ENCODE measurements at regions not wholly inside any gene's neighbourhood (a gene's known extent, or its start where the extent isn't known, plus 50 kb on each side); places are given as distances from the start of the nearest gene placed in this dataset.
"Not testable (repeated sequence)": the region's sequence is repeated elsewhere in the genome, so short reads cannot be mapped to it uniquely, and the experiment has no call there.

GRCh38 chr19:28134311-28134710 is 1078.6 kb downstream of the UQCRFS1 start:
- no peak for DNase-seq (ENCODE audit: low read depth)

DNA sequence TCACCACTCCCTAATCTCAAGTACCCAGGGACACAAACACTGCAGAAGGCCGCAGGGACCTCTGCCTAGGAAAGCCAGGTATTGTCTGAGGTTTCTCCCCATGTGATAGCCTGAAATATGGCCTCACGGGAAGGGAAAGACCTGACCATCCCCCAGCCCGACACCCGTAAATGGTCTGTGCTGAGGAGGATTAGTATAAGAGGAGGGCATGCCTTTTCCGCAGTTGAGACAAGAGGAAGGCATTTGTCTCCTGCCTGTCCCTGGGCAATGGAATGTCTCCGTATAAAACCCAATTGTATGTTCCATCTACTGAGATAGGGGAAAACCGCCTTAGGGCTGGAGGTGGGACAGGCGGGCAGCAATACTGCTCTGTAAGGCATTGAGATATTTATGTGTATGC is 1082.1 kb downstream of the UQCRFS1 start:
- DNase-seq (ENCODE audit: low read depth) = not testable (repeated sequence)

DNA sequence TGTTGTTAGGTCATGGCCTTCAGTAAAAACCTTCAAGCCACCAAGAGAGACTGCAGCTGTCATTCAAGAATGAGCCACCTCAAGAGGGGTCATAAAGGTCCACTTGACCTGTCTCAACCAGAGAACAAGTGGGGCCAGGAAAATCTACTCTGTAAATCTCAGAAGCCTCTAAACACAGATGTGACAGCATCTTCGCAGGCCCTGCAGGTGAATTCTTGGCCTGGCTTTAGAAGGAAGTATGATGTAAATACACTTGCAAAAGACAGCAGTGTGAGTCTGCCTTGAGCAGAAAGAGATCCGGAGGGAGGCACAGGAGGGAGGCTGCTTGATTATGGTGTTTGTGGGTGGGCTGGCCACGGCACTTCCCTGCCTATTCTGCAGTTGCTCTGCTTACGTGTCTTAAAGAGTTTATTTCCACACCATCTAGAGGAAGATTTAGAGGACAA is 1082.9 kb downstream of the UQCRFS1 start:
- DNase-seq (ENCODE audit: low read depth) = no peak

DNA sequence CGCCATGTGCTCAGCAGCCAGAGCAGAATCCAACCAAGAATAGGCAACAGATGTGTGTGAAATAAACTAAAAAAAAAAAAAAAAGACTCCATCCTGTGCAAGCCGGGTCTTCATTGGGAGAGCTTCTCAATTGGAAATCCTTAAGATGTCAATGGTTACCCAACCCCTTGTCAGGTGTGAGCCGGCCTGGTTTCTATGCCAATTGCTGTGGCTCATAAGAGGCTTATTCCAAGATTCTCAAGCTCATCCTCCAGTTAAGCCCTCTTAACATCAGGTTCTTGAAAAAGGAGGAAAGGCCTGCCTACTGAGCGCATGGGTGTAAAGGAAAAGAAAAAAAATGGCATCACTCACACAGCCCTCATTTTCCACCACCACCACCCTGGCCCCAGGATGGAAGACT is 1084.6 kb downstream of the UQCRFS1 start:
- DNase-seq (ENCODE audit: low read depth) = no peak

- DNase-seq (ENCODE audit: low read depth) = no peak
These were observed 1086.6 kb downstream of the UQCRFS1 start for GRCh38 chr19:28126135-28126898.

DNA sequence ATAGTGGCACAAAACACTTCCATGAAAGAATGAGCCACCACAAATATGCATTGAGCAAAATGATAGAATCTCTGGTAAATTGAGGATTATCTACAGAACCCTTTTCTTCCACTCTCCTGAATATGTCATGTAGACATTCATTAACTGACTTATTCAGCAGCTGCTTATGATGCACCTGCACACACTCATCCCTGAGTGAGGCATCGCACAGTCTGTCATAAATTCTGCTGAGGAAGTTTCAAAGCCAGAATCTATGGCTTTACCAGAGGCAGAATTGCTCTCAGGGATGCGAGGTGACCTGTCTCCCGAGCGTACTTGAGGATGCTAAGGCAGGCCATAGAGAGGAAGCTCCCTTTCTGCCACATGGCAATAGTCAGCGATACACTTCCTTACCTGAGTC is 1090.2 kb downstream of the UQCRFS1 start:
- no peak for DNase-seq (ENCODE audit: low read depth)

- no peak for DNase-seq (ENCODE audit: low read depth)
These were observed 1094.7 kb downstream of the UQCRFS1 start for GRCh38 chr19:28118235-28118634.

DNA sequence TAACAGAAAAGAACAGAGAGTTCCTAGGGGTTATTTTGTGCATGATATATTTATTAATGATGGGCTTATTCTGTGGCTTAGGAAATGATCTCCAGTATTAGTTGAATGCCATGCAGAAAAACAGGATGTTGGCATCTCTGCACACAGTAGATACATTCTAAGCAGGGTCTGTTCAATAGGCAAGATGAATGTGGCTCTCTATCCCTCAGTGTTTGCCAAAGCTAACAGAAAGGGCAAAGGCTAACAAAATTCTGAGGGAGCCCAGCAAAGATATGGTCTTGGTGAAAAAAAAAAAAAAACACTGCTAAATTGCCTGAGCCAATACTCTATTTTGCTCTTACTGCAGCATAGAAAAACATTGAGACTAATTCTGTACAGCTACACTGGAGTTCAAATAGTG is 1095.8 kb downstream of the UQCRFS1 start:
- no peak for DNase-seq (ENCODE audit: low read depth)

DNA sequence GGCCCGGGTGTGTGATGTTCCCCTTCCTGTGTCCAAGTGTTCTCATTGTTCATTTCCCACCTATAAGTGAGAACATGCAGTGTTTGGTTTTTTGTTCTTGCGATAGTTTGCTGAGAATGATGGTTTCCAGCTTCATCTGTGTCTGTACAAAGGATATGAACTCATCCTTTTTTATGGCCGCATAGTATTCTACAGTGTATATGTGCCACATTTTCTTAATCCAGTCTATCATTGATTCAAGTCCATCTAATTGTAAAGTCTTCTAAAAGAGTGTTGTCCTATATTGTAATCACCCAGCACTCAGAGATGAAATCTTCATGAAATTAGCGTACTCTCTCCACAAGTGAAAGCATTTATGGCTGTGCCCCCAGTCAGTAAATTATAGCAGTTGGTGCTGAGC is 1096.6 kb downstream of the UQCRFS1 start:
- not testable (repeated sequence) for DNase-seq (ENCODE audit: low read depth)

DNA sequence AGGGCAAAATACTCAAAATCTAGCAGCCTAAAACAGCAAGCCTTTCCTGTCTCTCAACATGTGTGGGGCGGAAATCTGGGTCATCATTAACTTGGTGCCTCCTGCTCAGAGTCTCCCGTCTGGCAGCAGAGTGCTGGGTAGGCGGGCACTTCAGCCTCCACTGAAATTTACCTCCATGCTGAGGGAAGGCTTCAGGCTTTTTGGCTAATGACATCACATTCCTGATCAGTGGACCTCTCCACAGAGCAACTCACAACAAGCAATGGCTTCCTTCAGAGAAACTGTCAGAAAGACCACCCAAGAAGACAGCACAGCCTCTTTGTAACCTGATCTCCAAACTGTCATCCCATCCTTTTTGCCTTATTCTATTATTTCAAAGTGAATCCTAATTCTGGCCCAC is 1109.0 kb downstream of the UQCRFS1 start:
- DNase-seq (ENCODE audit: low read depth) = no peak

- not testable (repeated sequence) for DNase-seq (ENCODE audit: low read depth)
These were observed 1128.2 kb downstream of the UQCRFS1 start for GRCh38 chr19:28084659-28085157.

DNA sequence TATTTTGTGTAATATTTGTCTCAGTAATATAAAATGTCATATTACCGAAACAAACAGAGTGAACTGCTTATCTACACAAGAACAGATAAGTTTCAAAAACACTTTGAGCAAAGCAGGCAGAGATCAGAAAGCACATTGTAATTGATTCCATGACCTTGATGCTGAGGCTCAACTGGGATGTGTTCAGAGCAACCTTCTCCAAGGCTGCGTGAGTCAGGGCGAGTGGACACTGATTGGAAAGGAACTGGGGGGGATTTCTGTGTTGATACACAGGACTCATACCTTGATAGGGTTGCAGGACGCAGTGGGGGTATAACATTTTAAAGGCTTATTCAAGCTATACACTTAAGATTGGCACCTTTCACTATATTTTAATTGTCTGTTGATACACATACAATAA is 1136.3 kb downstream of the UQCRFS1 start:
- DNase-seq (ENCODE audit: low read depth) = no peak

DNA sequence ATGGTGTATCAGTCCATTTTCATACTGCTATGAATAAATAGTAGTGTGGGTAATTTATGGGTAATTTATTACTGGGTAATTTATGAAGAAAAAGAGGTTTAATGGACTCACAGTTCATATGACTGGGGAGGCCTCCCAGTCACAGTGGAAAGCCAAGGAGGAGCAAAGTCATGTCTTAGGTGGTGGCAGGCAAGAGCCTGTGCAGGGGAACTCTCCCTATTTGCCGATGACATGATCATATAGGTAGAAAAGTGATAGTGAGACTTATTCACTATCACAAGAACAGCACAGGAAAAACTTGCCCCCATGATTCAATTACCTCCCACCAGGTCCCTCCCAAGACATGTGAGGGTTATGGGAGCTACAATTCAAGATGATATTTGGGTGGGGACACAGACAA is 1137.7 kb downstream of the UQCRFS1 start:
- no peak for DNase-seq (ENCODE audit: low read depth)

DNA sequence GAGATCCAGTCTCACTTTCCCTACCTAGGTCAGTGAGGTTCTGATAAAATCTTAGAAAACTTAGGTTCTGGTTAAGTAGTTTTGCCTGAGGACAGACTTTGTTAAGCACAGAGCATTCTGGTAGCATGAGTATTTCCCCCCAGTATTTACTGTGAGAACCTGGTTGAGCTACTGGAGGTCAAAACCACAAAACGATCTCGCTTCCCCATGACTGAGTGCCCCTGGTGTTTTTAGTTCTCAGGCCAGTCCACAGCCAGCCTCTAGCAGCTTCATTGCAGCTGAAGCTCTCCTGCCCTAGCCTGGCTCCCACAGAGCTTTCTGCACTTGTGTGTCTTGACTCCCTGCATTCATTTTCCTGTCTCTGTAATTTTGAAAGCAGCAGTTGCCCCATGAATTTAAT is 1138.2 kb downstream of the UQCRFS1 start:
- DNase-seq (ENCODE audit: low read depth) = no peak

DNA sequence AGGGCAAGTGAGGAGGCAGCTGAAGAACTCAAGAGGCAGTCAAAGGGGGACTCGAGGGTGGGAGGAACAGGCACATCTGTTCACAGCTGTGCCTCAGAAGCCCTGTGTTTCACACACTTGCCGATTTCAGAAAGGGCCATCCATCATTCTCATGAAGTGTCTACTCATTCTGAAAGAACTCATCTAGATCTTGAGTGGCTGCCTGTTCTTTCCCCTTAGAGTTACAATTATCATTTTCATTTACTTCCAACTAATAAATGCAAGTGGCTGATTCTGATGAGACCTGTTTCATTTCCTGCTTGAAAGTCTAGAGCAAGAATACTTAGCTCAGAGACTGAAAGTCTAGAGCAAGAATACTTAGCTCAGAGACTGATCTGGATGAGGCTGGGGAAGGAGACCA is 1145.1 kb downstream of the UQCRFS1 start:
- DNase-seq (ENCODE audit: low read depth) = no peak

GRCh38 chr19:28066988-28067387 is 1146.0 kb downstream of the UQCRFS1 start:
- no peak for DNase-seq (ENCODE audit: low read depth)

- DNase-seq (ENCODE audit: low read depth) = no peak
These were observed 1146.8 kb downstream of the UQCRFS1 start for GRCh38 chr19:28066161-28066560.

GRCh38 chr19:28065026-28065425 is 1147.9 kb downstream of the UQCRFS1 start:
- no peak for DNase-seq (ENCODE audit: low read depth)

- no peak for DNase-seq (ENCODE audit: low read depth)
These were observed 1149.2 kb downstream of the UQCRFS1 start for GRCh38 chr19:28063702-28064101.

- no peak for DNase-seq (ENCODE audit: low read depth)
These were observed 1151.8 kb downstream of the UQCRFS1 start for GRCh38 chr19:28061111-28061510.

- not testable (repeated sequence) for DNase-seq (ENCODE audit: low read depth)
These were observed 1155.9 kb downstream of the UQCRFS1 start for GRCh38 chr19:28057026-28057425.

- no peak for DNase-seq (ENCODE audit: low read depth)
These were observed 1161.9 kb downstream of the UQCRFS1 start for GRCh38 chr19:28051047-28051446.

- no peak for DNase-seq (ENCODE audit: low read depth)
These were observed 1163.1 kb downstream of the UQCRFS1 start for GRCh38 chr19:28049875-28050274.

Data from myocyte (in vitro differentiated cells).